Neuronal stem cell (in vitro differentiated cells): ENCODE measurements at regions not wholly inside any gene's neighbourhood (a gene's known extent, or its start where the extent isn't known, plus 50 kb on each side); places are given as distances from the start of the nearest gene placed in this dataset.

Experiments used
- DNase-seq: peaks from one replicate; pipeline ENCODE4 v3.0.0-alpha.2; 2013; ENCODE audit warnings: low spot score
- H2AFZ ChIP-seq: one replicate; pipeline ENCODE4 v1.6.1; 2013; ENCODE audit warnings: mild to moderate bottlenecking, low read length, inconsistent platforms
- H2AK5ac ChIP-seq: 2 replicates; pipeline ENCODE4 v1.6.1; 2013; ENCODE audit warnings: low read depth, mild to moderate bottlenecking, inconsistent platforms, low read length, moderate library complexity, mixed read lengths
- H2BK120ac ChIP-seq: 2 replicates; pipeline ENCODE4 v1.6.1; 2013; ENCODE audit warnings: low read depth, mild to moderate bottlenecking, inconsistent platforms, low read length, moderate library complexity, mixed read lengths
- H2BK12ac ChIP-seq: one replicate; pipeline ENCODE4 v1.6.1; 2013; ENCODE audit warnings: low read length, inconsistent platforms
- H2BK15ac ChIP-seq: 2 replicates; pipeline ENCODE4 v1.6.1; 2013; ENCODE audit warnings: mild to moderate bottlenecking, low read length, inconsistent platforms, mixed read lengths
- H2BK5ac ChIP-seq: one replicate; pipeline ENCODE4 v1.6.1; 2013; ENCODE audit warnings: inconsistent platforms, mild to moderate bottlenecking, low read length, moderate library complexity
- H3K14ac ChIP-seq: one replicate; pipeline ENCODE4 v1.6.1; 2013; ENCODE audit warnings: low read length, inconsistent platforms
- H3K18ac ChIP-seq: 2 replicates; pipeline ENCODE4 v1.6.1; 2013; ENCODE audit warnings: low read length, inconsistent platforms
- H3K23ac ChIP-seq: 2 replicates; pipeline ENCODE4 v1.6.1; 2013; ENCODE audit warnings: low read depth, mild to moderate bottlenecking, mixed read lengths, low read length, inconsistent platforms; ENCODE audit not compliant: poor library complexity
- H3K27ac ChIP-seq: replicated peaks from 3 replicates; pipeline ENCODE4 v1.5.1; 2013; ENCODE audit warnings: low read length, inconsistent platforms
- H3K27me3 ChIP-seq, 3 experiments: 2 replicates each; pipeline ENCODE4 v1.6.1; 2013; ENCODE audit warnings: low read length in 3 of 3, mild to moderate bottlenecking in 2 of 3, inconsistent platforms in 1 of 3, low read depth in 1 of 3, mixed read lengths in 1 of 3, moderate library complexity in 1 of 3; ENCODE audit not compliant: control insufficient read depth in 3 of 3, insufficient read depth in 3 of 3
- H3K36me3 ChIP-seq, 2 donors: replicated peaks in 1 of 2; 2 replicates each; pipeline ENCODE4 v1.6.1; 2013; ENCODE audit warnings: low read length in 2 of 2; ENCODE audit not compliant: control insufficient read depth in 2 of 2, insufficient read depth in 2 of 2
- H3K4ac ChIP-seq: 2 replicates; pipeline ENCODE4 v1.6.1; 2013; ENCODE audit warnings: inconsistent platforms, mild to moderate bottlenecking, low read length, moderate library complexity
- H3K4me1 ChIP-seq, 2 donors: 1 replicate in 1 of 2; 2 replicates in 1 of 2; pipeline ENCODE4 v1.6.1; 2013; ENCODE audit warnings: low read length in 2 of 2, low read depth in 1 of 2; ENCODE audit not compliant: control insufficient read depth in 2 of 2, insufficient read depth in 1 of 2
- H3K4me2 ChIP-seq: one replicate; pipeline ENCODE4 v1.6.1; 2013; ENCODE audit warnings: mild to moderate bottlenecking, low read length, inconsistent platforms; ENCODE audit not compliant: insufficient read depth, poor library complexity, severe bottlenecking
- H3K4me3 ChIP-seq, 2 donors: 2 replicates each; pipeline ENCODE4 v1.5.1; 2013; ENCODE audit warnings: low read length in 2 of 2, mild to moderate bottlenecking in 2 of 2, inconsistent platforms in 1 of 2, moderate library complexity in 1 of 2
- H3K79me1 ChIP-seq: one replicate; pipeline ENCODE4 v1.6.1; 2013; ENCODE audit warnings: low read depth, mild to moderate bottlenecking, inconsistent platforms, low read length, moderate library complexity
- H3K9ac ChIP-seq: one replicate; pipeline ENCODE4 v1.6.1; 2013; ENCODE audit warnings: mild to moderate bottlenecking, low read depth, low read length, inconsistent platforms; ENCODE audit not compliant: poor library complexity
- H3K9me3 ChIP-seq, 2 donors: replicated peaks in 1 of 2; 2 replicates each; pipeline versions ENCODE3 to v1.6.1; 2013; ENCODE audit warnings: low read length in 2 of 2, mild to moderate bottlenecking in 2 of 2, inconsistent platforms in 1 of 2, low read depth in 1 of 2, mixed read lengths in 1 of 2, moderate library complexity in 1 of 2; ENCODE audit not compliant: control insufficient read depth in 2 of 2, insufficient read depth in 1 of 2
- H4K8ac ChIP-seq: one replicate; pipeline ENCODE4 v1.6.1; 2013; ENCODE audit warnings: low read depth, mild to moderate bottlenecking, inconsistent platforms, low read length, moderate library complexity
- H4K91ac ChIP-seq: one replicate; pipeline ENCODE4 v1.6.1; 2013; ENCODE audit warnings: low read length, low read depth, mild to moderate bottlenecking, inconsistent platforms; ENCODE audit not compliant: poor library complexity
- WGBS, 2 donors: extraction: QIAGEN DNeasy Blood & Tissue Kit; methylation state at CpG; one replicate each; pipeline ENCODE4 v1.1.7; 2013; ENCODE audit warnings: missing lambda C conversion rate in 2 of 2, mixed read lengths in 1 of 2; ENCODE audit not compliant: insufficient read length in 2 of 2, insufficient replicate concordance in 1 of 2; ENCODE audit errors: extremely low coverage in 2 of 2; 5-methylcytosine and 5-hydroxymethylcytosine counted together

DNA sequence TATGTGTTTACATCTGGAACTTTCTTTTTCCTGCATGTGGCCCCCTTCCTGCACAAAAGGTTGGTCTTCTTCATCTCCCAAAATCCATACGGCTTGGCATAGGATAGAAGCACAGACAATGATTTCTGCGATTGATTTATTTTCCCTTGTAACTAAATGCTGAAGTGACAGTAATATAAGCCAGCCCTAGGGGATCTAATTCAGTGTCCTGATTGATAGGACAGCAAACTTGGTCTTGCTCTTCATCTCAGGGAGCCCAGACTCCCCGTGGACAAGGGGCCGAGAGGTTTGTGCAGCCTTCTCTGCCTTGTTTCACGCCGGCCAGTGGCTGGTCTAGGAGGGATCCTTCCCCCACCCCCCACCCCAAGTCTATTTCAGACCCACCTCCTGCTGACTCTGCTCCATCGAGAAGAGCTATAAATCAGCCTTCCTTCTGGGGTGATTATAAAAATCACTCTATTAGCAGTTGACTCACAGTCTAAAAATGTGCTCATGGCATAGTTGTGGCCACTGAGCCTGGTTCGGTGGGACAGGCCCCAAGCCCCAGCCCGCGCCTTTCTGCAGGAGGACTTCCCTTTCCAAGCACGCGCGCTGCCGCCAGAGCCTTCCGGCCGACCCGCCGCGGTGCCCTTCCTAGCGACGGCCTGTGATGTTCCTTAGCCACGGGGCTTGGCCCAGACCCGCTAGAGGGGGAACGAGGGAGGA, 89.8 kb upstream of the COL5A1 start:
- Histone ChIP-seq H3K27me3 (peaks cover 0 to 4% (median 0%) of the 10 kb centered on the region in 3 experiments), H4K8ac (no peak overlapping the region), H2BK120ac (no peak overlapping the region), H3K14ac (no peak overlapping the region), H3K79me1 (peaks cover 5% of the 10 kb centered on the region), H2AK5ac (peak overlapping the region; percentile 56), H3K9me3 (no peaks in the 10 kb centered on the region), H3K4me1 (peaks cover 0 to 10% of the 10 kb centered on the region in 2 donors), H3K4ac (no peak overlapping the region), H3K36me3 (no peaks in the 10 kb centered on the region), H2BK15ac (peak overlapping the region; percentile 21), H3K9ac (no peak overlapping the region), H3K27ac (no peak overlapping the region), H2BK12ac (no peak overlapping the region), H2AFZ (no peak overlapping the region), H2BK5ac (peak overlapping the region; percentile 24), H4K91ac (no peak overlapping the region), H3K23ac (no peak overlapping the region), H3K18ac (peak overlapping the region; percentile 84), H3K4me3 (no peak overlapping the region), H3K4me2 (no peak overlapping the region)
- WGBS, 2 donors: no CpG with 5 or more reads among the region's 24 CpGs
- no peak for DNase-seq

DNA sequence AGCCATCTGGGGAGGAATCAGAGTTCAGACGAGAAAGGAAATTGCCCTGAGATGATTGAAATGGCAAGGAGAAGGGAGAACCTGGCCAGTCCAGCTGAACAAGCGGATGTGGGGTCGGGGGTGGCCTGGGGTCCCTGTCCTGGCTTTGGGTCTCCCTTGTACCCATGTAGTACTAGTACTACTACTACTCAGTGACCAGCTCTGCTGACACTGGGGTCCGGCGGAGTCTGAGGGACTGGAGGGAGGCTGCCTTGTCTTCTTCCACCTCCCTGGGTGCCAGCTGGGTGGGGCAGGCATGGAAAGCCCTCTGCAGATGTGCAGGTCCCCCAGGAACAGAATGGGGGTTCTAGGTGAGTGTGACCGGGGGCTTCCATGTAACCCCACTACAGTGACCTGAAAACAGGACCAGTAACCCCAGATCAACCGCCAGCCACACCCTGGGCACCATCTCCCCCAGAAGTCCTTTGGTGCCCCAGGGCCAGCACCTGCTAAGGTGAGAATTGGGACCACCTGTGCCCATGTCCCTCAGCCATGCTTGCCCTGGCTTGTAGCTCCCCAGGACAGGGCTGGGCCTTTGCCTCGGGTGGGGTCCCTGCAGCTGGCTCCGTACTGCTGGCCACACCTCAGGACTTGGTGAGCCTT, 89.1 kb upstream of the COL5A1 start:
- peak overlapping the region; percentile 47 for H3K14ac ChIP-seq
- peaks cover 0 to 4% (median 0%) of the 10 kb centered on the region in 3 experiments for H3K27me3 ChIP-seq
- H3K23ac ChIP-seq: no peak overlapping the region
- H2BK5ac ChIP-seq: peak overlapping the region; percentile 91
- H2BK12ac ChIP-seq: no peak overlapping the region
- H3K27ac ChIP-seq: no peak overlapping the region
- H3K79me1 ChIP-seq: peaks cover 5% of the 10 kb centered on the region
- no peak for DNase-seq
- H3K9me3 ChIP-seq: no peaks in the 10 kb centered on the region
- no peak overlapping the region for H3K4me3 ChIP-seq
- WGBS, 2 donors: no CpG with 5 or more reads among the region's 9 CpGs
- H2AFZ ChIP-seq: no peak overlapping the region
- H4K8ac ChIP-seq: no peak overlapping the region
- H3K36me3 ChIP-seq: no peaks in the 10 kb centered on the region
- H3K4me2 ChIP-seq: no peak overlapping the region
- no peak overlapping the region for H2BK120ac ChIP-seq
- peak overlapping the region; percentile 66 for H3K9ac ChIP-seq
- H2AK5ac ChIP-seq: peak overlapping the region; percentile 49
- peak overlapping the region; percentile 65 for H2BK15ac ChIP-seq
- peaks cover 0 to 10% of the 10 kb centered on the region in 2 donors for H3K4me1 ChIP-seq
- H4K91ac ChIP-seq: no peak overlapping the region
- peak overlapping the region; percentile 27 for H3K4ac ChIP-seq
- peak overlapping the region; percentile 59 for H3K18ac ChIP-seq

DNA sequence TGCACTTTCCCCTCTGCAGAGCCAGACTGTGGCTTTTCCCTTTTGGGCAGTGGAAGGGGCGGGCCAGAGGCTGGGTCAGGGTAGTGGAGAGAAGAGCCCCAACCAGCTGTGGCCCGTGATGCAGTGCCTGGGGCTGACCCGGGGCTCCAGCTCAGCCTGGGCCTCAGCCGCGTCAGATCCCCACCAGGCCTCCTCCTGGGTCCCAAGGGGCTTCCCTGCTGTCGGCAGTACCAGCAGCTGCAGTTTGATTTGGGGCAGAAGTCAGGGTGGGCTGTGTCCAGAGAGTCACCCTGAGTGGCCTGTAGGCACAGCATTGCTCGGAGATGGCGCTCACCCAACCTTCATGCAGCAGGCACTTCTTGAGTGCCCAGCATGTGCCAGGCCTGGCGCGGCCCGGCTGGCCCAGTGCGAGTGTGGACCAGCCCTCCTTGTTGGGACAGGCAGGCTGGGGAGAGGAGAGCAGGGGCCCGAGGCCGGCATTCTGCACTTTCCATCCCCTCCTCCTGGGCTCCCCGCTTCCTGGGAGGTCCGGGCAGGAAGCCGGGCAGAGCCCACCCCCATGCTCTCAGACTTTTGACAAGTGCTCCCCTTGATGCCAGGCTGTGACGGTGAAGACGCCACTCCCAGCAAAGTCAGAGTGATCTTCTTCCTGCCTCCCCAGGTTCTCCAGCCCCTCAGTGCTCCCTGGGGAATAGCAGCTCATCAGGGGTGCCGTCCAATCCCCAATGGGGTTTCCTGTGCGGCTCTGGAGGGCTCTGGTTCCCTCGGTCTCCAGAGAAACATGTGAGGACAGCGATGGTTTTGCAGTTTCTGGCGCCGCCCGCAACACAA, 88.3 kb upstream of the COL5A1 start:
- Histone ChIP-seq H2BK12ac (no peak overlapping the region), H3K27ac (no peak overlapping the region), H3K4me2 (no peak overlapping the region), H2AK5ac (peak overlapping the region; percentile 49), H2BK15ac (peak overlapping the region; percentile 65), H3K9me3 (no peaks in the 10 kb centered on the region), H2BK5ac (peak overlapping the region; percentile 91), H3K4ac (no peak overlapping the region), H3K14ac (no peak overlapping the region), H4K91ac (no peak overlapping the region), H2BK120ac (no peak overlapping the region), H3K9ac (no peak overlapping the region), H4K8ac (no peak overlapping the region), H3K79me1 (peaks cover 5% of the 10 kb centered on the region), H3K27me3 (peaks cover 0 to 7% (median 0%) of the 10 kb centered on the region in 3 experiments), H3K4me3 (no peak overlapping the region), H3K36me3 (no peaks in the 10 kb centered on the region), H3K18ac (peak overlapping the region; percentile 64), H3K23ac (peak overlapping the region; percentile 89), H2AFZ (no peak overlapping the region), H3K4me1 (peaks cover 0 to 10% of the 10 kb centered on the region in 2 donors)
- no CpG with 5 or more reads among the region's 26 CpGs for WGBS, 2 donors
- no peak for DNase-seq
